Smooth muscle cell of the brain vasculature (primary cell): ENCODE measurements at regions not wholly inside any gene's neighbourhood (a gene's known extent, or its start where the extent isn't known, plus 50 kb on each side); places are given as distances from the start of the nearest gene placed in this dataset.

ENCODE experiments used
- DNase-seq: peaks from one replicate; pipeline ENCODE4 v3.0.0-alpha.2; 2012; ENCODE audit warnings: low read depth, low spot score

GRCh38 chr3:153072382-153072781 is 89.6 kb upstream of the RAP2B start:
- DNase-seq, result no peak

GRCh38 chr3:153072856-153073255 is 89.2 kb upstream of the RAP2B start:
- no peak for DNase-seq

- no peak for DNase-seq
Measured at GRCh38 chr3:153073636-153074035, 88.4 kb upstream of the RAP2B start.

GRCh38 chr3:153078826-153079225 is 83.2 kb upstream of the RAP2B start:
- no peak for DNase-seq

- DNase-seq, result no peak
Measured at GRCh38 chr3:153079386-153079785, 82.6 kb upstream of the RAP2B start.

DNA sequence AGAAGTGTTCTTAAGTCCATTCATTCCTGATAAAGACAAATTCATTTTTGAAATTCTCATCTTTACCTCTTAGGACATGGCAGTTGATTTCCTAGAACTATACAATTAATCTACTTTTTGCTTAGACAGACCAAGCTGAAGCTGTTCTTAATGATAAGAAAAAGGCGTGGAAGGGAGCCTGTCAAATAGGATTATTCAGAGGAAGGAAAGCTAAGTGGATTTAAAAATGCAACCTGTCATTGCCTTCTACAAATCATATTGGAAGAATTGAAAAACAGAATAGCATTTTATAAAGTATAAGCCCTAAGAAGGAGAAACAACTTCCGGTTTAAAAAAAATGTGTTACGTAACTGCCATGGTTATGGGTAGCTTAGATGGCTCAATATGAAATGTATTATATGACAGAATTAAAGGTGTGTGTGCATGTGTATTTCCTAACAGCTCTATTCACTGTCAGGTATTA is 81.2 kb upstream of the RAP2B start:
- no peak for DNase-seq

DNA sequence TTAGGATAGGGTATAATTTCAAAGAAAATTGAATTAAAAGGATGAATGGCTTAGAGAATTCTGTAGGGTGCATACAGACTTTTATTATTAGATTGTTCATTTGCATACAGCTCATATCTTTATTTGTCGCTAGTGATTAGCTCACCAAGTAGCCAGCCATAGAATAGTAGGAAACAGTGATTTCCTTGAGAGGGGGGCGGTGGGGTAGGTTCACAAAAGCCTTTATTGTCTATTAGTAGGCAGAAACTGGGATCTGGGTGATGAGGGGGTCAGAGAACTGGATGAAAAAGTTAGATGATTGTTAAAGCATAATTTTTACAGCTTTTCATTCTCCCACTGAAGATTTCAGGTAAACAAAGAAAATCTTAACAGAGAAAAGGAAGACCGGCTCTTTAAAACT is 77.6 kb upstream of the RAP2B start:
- DNase-seq, result no peak

GRCh38 chr3:153087595-153088566 is 74.1 kb upstream of the RAP2B start:
- DNase-seq, result no peak

DNA sequence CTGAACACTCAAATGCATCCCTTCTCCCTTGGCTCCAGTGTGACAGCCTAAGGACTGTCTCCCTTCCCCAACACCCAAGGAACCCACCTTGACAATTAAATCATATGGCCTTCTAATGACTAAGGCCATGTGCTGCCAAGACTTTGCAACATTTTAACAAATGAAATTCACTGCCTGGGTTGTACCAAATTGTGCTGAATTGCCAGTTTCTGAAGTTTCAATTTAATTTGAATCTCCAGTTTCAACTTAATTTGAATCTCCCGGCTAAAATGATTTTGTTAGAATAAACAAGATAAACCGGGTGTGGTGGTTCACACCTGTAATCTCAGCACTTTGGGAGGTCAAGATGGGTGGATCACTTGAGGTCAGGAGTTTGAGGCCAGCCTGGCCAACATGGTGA is 72.4 kb upstream of the RAP2B start:
- DNase-seq, result no peak

DNA sequence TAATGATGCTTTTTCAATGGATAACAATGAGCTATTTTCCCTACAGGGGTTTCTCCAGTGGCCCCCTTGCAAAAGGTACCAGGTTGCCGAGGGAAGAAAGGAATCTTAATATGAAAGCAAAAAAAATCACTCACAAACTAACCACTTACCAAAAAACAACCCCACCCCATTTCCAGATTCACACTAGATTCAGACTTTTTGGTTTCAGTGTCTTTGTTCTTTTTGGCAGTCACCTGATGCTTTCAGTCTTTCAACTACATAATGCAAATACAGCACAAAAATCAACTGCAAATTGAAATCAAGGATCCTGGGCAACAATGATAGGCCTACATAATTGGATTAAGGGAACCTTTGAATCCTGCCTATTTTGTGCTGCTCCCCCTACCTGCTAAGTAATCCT is 71.1 kb upstream of the RAP2B start:
- DNase-seq, result no peak

- DNase-seq, result no peak
Measured at GRCh38 chr3:153093629-153094028, 68.4 kb upstream of the RAP2B start.

DNA sequence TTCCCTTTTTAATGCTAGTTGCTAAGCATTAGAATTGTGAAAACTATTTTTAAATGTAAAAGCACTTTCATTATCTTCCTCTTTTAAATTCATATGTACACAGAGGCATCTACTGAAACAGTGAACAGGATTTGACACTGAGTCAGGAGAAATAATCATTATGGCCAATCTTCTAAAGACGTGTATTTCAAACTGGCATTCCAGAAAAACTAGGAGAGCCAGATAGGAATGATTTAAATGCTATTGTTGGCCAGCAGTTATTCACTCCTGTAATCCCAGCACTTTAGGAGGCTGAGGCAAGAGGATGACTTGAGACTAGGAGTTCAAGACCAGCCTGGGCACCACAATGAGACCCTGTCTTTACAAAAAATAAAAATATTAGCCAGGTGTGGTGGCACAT is 67.6 kb upstream of the RAP2B start:
- DNase-seq, result no peak

DNA sequence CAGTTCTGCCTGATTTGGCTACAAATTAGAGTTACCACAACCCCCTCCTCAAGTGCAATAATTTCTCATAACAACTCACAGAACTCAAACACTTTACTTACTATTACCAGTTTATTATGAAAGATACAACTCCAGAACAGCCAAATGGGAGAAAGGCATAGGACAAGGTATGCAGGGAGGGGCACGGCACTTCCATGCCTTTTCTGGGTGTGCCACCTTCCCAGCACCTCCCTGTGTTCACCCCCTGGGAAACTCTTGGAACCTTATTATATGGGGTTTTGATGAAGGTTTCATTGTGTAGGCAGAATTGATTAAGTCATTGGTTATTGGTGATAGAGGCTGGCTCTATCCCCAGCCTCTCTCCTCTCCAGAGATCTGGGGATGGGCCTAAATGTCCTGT is 66.6 kb upstream of the RAP2B start:
- DNase-seq, result no peak

DNA sequence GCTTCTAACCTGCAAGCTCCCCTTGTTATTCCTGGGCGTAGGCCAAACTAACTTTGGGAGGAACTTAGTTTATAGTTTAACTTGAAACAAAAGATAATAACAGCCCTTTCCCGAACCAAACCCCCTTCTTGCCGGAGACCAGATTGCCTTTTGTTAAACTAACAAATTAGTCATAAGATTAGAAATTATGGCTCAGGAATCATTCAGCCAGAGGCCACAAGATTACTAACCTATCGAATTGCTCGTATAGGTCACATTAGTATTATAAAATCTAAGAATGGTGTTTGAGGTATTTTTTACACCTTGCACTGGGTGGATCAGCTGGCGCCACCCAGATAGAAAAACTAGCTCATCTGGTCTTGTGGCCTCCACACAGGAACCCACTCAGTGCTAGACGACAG is 65.3 kb upstream of the RAP2B start:
- no peak for DNase-seq

DNA sequence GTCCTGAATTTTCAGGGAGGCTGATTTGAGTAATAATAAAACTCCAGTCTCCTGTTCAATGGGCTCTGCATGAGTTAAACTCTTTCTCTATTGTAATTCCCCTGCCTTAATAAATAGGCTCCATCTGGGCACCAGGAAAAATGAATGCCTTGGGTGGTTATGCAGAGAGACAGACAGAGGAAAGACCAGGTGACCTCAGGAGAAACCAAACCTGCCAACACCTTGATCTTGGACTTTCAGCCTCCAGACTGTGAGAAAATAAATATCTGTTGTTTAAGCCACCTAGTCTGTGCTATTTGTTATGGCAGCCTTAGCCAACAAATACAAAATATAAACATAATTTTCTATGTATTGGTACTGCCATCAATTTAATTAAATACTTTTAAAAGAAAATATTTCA is 64.8 kb upstream of the RAP2B start:
- no peak for DNase-seq

DNA sequence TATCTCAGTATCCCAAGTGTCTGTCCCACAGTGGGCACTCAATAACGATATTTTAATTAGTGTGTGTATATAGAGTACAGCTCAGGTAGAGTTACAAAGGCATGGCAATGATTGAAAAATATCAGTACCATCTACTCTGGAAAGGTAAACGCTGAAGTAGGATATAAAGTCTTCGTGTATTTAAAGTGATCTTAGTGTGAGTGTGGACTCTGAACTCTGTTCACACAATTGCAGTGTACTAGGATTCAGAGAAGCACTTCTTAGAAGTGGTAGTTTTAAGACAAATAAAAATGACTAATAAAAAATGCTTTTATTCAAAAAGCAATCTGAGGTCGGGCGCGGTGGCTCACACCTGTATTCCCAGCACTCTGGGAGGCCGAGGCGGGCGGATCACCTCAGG is 62.9 kb upstream of the RAP2B start:
- no peak for DNase-seq

- no peak for DNase-seq
Measured at GRCh38 chr3:153103406-153103945, 58.5 kb upstream of the RAP2B start.

DNA sequence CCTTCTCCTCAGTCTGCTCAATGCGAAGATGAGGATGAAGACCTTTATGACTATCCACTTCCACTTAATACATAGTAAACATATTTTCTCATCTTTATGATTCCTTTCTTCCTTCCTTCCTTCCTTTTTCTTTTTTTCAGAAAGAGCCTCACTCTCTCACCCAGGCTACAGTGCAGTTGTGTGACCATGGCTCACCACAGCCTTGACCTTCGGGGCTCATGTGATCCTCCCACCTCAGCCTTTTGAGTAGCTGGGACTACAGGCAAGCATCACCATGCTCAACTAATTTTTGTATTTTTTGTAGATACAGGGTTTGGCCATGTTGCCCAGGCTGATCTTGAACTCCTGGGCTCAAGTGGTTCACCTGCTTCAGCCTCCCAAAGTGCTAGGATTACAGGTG is 52.0 kb upstream of the RAP2B start:
- no peak for DNase-seq

GRCh38 chr3:153111016-153111415 is 51.0 kb upstream of the RAP2B start:
- no peak for DNase-seq
